CD14-positive monocyte (primary cell): ENCODE measurements at regions not wholly inside any gene's neighbourhood (a gene's known extent, or its start where the extent isn't known, plus 50 kb on each side); places are given as distances from the start of the nearest gene placed in this dataset.

Experiments
- DNase-seq, 3 donors: peaks; one replicate each; pipeline ENCODE4 v3.0.0-alpha.2; 2011 to 2022
- H2AFZ ChIP-seq: 2 replicates; pipeline ENCODE4 v1.6.0; 2012; ENCODE audit warnings: mild to moderate bottlenecking, low read depth, low read length, inconsistent platforms; ENCODE audit not compliant: insufficient read depth, poor library complexity, severe bottlenecking
- H3K27ac ChIP-seq, 2 donors: 1 replicate in 1 of 2; 2 replicates in 1 of 2; pipeline ENCODE4 v1.5.1; 2012 to 2013; ENCODE audit warnings: low read length in 2 of 2, control low read depth in 1 of 2, inconsistent platforms in 1 of 2, low read depth in 1 of 2, mild to moderate bottlenecking in 1 of 2
- H3K27me3 ChIP-seq, 2 donors: one replicate each; pipeline versions ENCODE4 v1.6.0 to v1.6.1; 2011 to 2013; ENCODE audit warnings: low read length in 2 of 2; ENCODE audit not compliant: control insufficient read depth in 2 of 2, insufficient read depth in 2 of 2
- H3K36me3 ChIP-seq, 2 donors: replicated peaks in 1 of 2; 1 replicate in 1 of 2; 2 replicates in 1 of 2; pipeline versions ENCODE4 v1.5.1 to v1.6.1; 2012 to 2013; ENCODE audit warnings: low read length in 2 of 2, control low read depth in 1 of 2, inconsistent platforms in 1 of 2, mild to moderate bottlenecking in 1 of 2; ENCODE audit not compliant: insufficient read depth in 2 of 2, control insufficient read depth in 1 of 2
- H3K4me1 ChIP-seq, 2 donors: 1 replicate in 1 of 2; 2 replicates in 1 of 2; pipeline versions ENCODE4 v1.5.1 to v1.6.1; 2012 to 2013; ENCODE audit warnings: low read length in 2 of 2, control low read depth in 1 of 2, inconsistent platforms in 1 of 2, mild to moderate bottlenecking in 1 of 2, moderate library complexity in 1 of 2; ENCODE audit not compliant: insufficient read depth in 2 of 2, control insufficient read depth in 1 of 2
- H3K4me2 ChIP-seq: replicated peaks from 2 replicates; pipeline ENCODE3; 2012; ENCODE audit warnings: low read length, moderate library complexity, mild to moderate bottlenecking; ENCODE audit not compliant: poor library complexity, severe bottlenecking; ENCODE audit errors: extremely low read depth
- H3K4me3 ChIP-seq, 3 experiments: fragments of 200-600 bp in 1 of 3; sonication (generic) in 1 of 3; replicated peaks in 1 of 3; 1 replicate in 2 of 3; 2 replicates in 1 of 3; pipeline ENCODE4 v1.5.1; 2011 to 2013; ENCODE audit warnings: low read length in 3 of 3, mild to moderate bottlenecking in 3 of 3, control low read depth in 2 of 3, low read depth in 2 of 3, inconsistent platforms in 1 of 3, moderate library complexity in 1 of 3
- H3K79me2 ChIP-seq: 2 replicates; pipeline ENCODE4 v1.6.0; 2012; ENCODE audit warnings: mild to moderate bottlenecking, control low read depth, inconsistent platforms, low read length, moderate library complexity; ENCODE audit not compliant: insufficient read depth
- H3K9ac ChIP-seq: 2 replicates; pipeline ENCODE4 v1.6.0; 2017; ENCODE audit warnings: low read length, mild to moderate bottlenecking; ENCODE audit not compliant: insufficient read depth, poor library complexity, severe bottlenecking
- H3K9me3 ChIP-seq, 2 donors: replicated peaks in 1 of 2; 1 replicate in 1 of 2; 2 replicates in 1 of 2; pipeline versions ENCODE4 v1.5.1 to v1.6.1; 2012 to 2013; ENCODE audit warnings: low read length in 2 of 2, control low read depth in 1 of 2; ENCODE audit not compliant: control insufficient read depth in 1 of 2, insufficient read depth in 1 of 2
- H4K20me1 ChIP-seq: 2 replicates; pipeline ENCODE4 v1.6.0; 2012; ENCODE audit warnings: mild to moderate bottlenecking, low read length, control low read depth, moderate library complexity; ENCODE audit not compliant: insufficient read depth
- H3K27ac Mint-ChIP-seq, 7 donors: one replicate each; pipeline ENCODE4 v1.8.0; 2020; ENCODE audit warnings: mild to moderate bottlenecking in 7 of 7, mixed read lengths in 7 of 7, moderate library complexity in 6 of 7, inconsistent platforms in 2 of 7
- H3K27me3 Mint-ChIP-seq, 3 donors: one replicate each; pipeline ENCODE4 v1.8.0; 2021 to 2022; ENCODE audit warnings: low read depth in 3 of 3, mild to moderate bottlenecking in 3 of 3, mixed read lengths in 3 of 3, moderate library complexity in 3 of 3, inconsistent platforms in 1 of 3
- H3K36me3 Mint-ChIP-seq, 2 donors: one replicate each; pipeline ENCODE4 v1.8.0; 2020; ENCODE audit warnings: mixed read lengths in 2 of 2, inconsistent platforms in 1 of 2, mild to moderate bottlenecking in 1 of 2
- H3K4me1 Mint-ChIP-seq: one replicate; pipeline ENCODE4 v1.8.0; 2020; ENCODE audit warnings: mild to moderate bottlenecking, mixed read lengths
- H3K4me3 Mint-ChIP-seq, 2 donors: one replicate each; pipeline ENCODE4 v1.8.0; 2020; ENCODE audit warnings: mild to moderate bottlenecking in 2 of 2, mixed read lengths in 2 of 2, moderate library complexity in 1 of 2
- H3K9me3 Mint-ChIP-seq, 7 donors: one replicate each; pipeline ENCODE4 v1.8.0; 2020 to 2022; ENCODE audit warnings: mixed read lengths in 7 of 7, mild to moderate bottlenecking in 6 of 7, moderate library complexity in 6 of 7, inconsistent platforms in 2 of 7
- WGBS: methylation state at CpG from one replicate; pipeline ENCODE4 v1.1.5; 2013; ENCODE audit warnings: missing lambda C conversion rate; ENCODE audit not compliant: insufficient coverage; 5-methylcytosine and 5-hydroxymethylcytosine counted together
- intact Hi-C, 2 donors: fragments of 100-400 bp; cut with micrococcal nuclease; formaldehyde crosslinking; loops; one replicate each; pipeline versions ENCODE4 v1.15.0 to v1.15.1; 2023
- TF ChIP-seq, protein P1 (sequence below): fragments of 200-600 bp; IDR thresholded peaks from one replicate; pipeline ENCODE4 v1.8.0; 2022; ENCODE audit warnings: antibody characterized with exemption, mild to moderate bottlenecking

GRCh38 chr4:22031423-22031822 is 82.9 kb upstream of the KCNIP4 start:
- Histone ChIP-seq H3K9me3 (no peaks in the 10 kb centered on the region), H3K27ac (no peak overlapping the region), H2AFZ (no peak overlapping the region), H3K4me2 (no peak overlapping the region), H3K79me2 (no peaks in the 10 kb centered on the region), H3K4me1 (no peaks in the 10 kb centered on the region), H3K9ac (no peak overlapping the region), H4K20me1 (no peaks in the 10 kb centered on the region), H3K36me3 (no peaks in the 10 kb centered on the region), H3K27me3 (no peaks in the 10 kb centered on the region), H3K4me3 (no peak overlapping the region)
- DNase-seq, result no peak
- H3K36me3 Mint-ChIP-seq, result no peaks in the 10 kb centered on the region
- intact Hi-C loops, result no loop called here
- peaks cover 0 to 5% (median 0%) of the 10 kb centered on the region in 7 donors for H3K9me3 Mint-ChIP-seq
- H3K27me3 Mint-ChIP-seq, result peaks cover 0 to 3% (median 0%) of the 10 kb centered on the region in 3 donors
- H3K4me1 Mint-ChIP-seq, result no peaks in the 10 kb centered on the region
- no peak overlapping the region for H3K4me3 Mint-ChIP-seq
- TF ChIP-seq, protein P1, sequence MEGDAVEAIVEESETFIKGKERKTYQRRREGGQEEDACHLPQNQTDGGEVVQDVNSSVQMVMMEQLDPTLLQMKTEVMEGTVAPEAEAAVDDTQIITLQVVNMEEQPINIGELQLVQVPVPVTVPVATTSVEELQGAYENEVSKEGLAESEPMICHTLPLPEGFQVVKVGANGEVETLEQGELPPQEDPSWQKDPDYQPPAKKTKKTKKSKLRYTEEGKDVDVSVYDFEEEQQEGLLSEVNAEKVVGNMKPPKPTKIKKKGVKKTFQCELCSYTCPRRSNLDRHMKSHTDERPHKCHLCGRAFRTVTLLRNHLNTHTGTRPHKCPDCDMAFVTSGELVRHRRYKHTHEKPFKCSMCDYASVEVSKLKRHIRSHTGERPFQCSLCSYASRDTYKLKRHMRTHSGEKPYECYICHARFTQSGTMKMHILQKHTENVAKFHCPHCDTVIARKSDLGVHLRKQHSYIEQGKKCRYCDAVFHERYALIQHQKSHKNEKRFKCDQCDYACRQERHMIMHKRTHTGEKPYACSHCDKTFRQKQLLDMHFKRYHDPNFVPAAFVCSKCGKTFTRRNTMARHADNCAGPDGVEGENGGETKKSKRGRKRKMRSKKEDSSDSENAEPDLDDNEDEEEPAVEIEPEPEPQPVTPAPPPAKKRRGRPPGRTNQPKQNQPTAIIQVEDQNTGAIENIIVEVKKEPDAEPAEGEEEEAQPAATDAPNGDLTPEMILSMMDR, result no peak
- H3K27ac Mint-ChIP-seq, result no peak overlapping the region
- WGBS, result no CpG with 5 or more reads among the region's 1 CpG

- H3K4me2 ChIP-seq, result no peak overlapping the region
- TF ChIP-seq, protein P1, result no peak
- DNase-seq, result no peak
- no peaks in the 10 kb centered on the region for H3K9me3 ChIP-seq
- no peaks in the 10 kb centered on the region for H4K20me1 ChIP-seq
- no peaks in the 10 kb centered on the region for H3K4me1 ChIP-seq
- H3K27me3 ChIP-seq, result no peaks in the 10 kb centered on the region
- no peak overlapping the region for H3K4me3 ChIP-seq
- no peaks in the 10 kb centered on the region for H3K79me2 ChIP-seq
- no peak overlapping the region for H3K27ac Mint-ChIP-seq
- no peaks in the 10 kb centered on the region for H3K36me3 ChIP-seq
- intact Hi-C loops, result no loop called here
- H3K9ac ChIP-seq, result no peak overlapping the region
- H3K4me3 Mint-ChIP-seq, result no peak overlapping the region
- H3K27me3 Mint-ChIP-seq, result peaks cover 0 to 3% (median 0%) of the 10 kb centered on the region in 3 donors
- H3K36me3 Mint-ChIP-seq, result no peaks in the 10 kb centered on the region
- no peak overlapping the region for H3K27ac ChIP-seq
- H3K4me1 Mint-ChIP-seq, result no peaks in the 10 kb centered on the region
- no CpG with 5 or more reads among the region's 1 CpG for WGBS
- peaks cover 0 to 5% (median 0%) of the 10 kb centered on the region in 7 donors for H3K9me3 Mint-ChIP-seq
- H2AFZ ChIP-seq, result no peak overlapping the region
Measured at GRCh38 chr4:22030881-22031280, 82.3 kb upstream of the KCNIP4 start.
